ENCODE measurements at regions not wholly inside any gene's neighbourhood (a gene's known extent, or its start where the extent isn't known, plus 50 kb on each side); places are given as distances from the start of the nearest gene placed in this dataset.

GRCh38 chr9:106619211-106619610, 243.8 kb upstream of the ZNF462 start:
- peak; percentile 94 for DNase-seq

- DNase-seq = no peak
Observed at GRCh38 chr9:106620081-106620480, 242.9 kb upstream of the ZNF462 start.

DNA sequence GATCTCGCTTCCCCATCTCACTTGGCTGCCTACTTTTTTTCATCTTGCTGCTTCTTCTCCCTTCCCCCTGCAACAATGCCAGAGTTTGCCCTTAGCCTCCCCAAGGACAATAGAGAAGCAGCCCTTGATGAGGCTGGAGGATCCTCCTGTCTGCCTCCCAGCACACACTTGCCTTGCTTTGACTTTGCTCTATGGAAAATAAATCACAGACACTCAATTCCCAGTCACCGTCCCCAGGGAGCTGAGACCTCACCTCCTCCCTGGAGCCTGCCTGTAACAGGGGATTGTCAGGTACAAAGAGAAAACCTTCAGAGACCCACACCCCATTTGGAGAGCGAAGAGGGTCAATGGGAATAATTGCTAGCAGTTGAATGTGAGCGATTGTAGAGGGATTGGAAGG, 242.1 kb upstream of the ZNF462 start:
- DNase-seq = no peak

DNA sequence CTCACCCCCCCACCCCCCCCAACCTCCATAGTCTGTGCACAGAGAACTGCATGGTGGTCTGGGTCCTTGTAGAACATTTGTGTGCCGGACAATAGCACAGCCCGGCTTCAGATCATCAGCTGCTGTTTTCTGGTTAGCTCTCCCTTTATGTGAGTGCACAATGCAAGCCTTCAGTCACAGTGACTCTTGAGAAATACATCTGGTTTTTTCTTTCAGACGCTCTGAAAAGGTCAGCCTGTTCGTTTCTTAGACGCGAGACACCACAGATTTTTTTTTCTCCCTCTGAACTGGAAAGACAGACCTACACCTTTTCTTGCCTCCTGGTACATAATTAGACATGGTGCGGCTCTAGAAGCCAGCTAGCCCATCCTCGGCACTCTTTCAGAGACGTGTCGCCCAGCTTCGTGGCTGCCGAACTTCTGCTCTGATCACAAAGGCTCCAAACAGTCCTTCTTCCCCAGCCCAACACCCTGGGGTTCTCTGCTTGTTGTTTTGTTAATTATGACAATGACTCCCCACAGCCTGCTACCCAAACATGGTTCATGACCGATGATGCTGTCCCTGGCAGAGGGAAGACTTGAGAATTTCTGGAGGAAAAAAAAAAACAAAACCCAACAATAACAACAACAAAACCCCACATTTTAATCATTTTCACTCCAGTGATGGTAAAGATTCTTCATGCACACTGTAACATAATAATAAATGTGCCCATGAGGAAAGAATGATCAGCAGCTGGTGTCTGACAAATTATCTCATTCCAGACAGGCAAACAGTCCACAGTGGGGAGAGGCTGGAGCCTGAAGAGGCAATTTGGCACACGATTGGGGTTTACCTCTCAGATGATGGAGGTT, 241.4 kb upstream of the ZNF462 start:
- DNase-seq = peak; percentile 54

- DNase-seq = peak; percentile 59
Observed at GRCh38 chr9:106622164-106622487, 240.8 kb upstream of the ZNF462 start.

- DNase-seq = no peak
Observed at GRCh38 chr9:106623558-106623957, 239.4 kb upstream of the ZNF462 start.

- no peak for DNase-seq
Observed at GRCh38 chr9:106625259-106625789, 237.6 kb upstream of the ZNF462 start.

DNA sequence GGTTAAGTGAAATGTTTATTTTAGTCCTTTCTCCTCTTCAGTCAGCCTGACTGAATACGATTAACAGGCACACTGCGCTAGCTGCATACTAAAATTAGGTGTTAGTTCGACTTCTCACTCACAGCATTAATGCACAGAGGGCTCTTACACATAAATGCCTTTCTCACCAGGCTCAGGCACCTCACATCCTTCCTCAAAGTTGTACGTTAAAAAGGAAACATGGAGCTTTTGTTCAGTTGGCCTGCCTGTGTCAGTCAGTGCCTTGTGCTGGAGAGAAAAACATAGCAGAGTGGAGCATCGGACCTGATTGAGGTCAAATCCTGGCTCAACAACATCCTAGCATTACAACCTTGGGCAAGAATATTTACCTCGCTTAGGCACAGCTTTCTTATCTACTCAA, 236.0 kb upstream of the ZNF462 start:
- no peak for DNase-seq

- DNase-seq = peak; percentile 36
Observed at GRCh38 chr9:106632621-106633020, 230.3 kb upstream of the ZNF462 start.

GRCh38 chr9:106634183-106634582, 228.8 kb upstream of the ZNF462 start:
- DNase-seq = peak; percentile 41

GRCh38 chr9:106634641-106635040, 228.3 kb upstream of the ZNF462 start:
- DNase-seq = no peak

GRCh38 chr9:106637486-106637885, 225.5 kb upstream of the ZNF462 start:
- DNase-seq = no peak

DNA sequence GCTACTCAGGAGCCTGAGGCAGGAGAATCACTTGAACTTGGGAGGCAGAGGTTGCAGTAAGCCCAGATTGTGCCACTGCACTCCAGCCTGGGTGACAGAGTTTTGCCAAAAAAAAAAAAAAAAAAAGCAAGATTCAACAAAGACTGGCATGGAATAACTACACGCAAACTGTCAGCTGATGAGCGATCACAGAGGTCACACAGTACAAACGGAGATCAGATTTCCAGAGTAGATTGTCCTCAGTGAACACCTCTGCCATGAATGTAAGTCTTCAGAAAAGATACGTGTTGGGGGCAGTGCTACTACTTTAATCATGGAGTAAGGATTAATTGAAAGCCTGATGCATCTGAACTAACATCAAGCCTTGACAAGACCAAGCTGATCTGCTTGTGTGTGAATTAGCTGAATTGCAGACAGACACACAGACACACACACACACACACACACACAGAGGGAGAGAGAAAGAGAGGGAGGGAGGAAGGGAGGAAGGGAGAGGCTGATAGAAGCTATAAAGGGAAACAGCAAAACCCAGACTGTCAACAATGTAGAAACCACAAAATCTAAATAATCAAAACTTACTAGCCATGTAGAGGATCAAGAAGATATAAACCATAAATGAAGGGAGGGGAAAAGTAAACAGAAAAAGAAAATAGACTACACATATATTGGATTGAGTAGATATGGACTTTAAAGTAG, 222.9 kb upstream of the ZNF462 start:
- DNase-seq = no peak

DNA sequence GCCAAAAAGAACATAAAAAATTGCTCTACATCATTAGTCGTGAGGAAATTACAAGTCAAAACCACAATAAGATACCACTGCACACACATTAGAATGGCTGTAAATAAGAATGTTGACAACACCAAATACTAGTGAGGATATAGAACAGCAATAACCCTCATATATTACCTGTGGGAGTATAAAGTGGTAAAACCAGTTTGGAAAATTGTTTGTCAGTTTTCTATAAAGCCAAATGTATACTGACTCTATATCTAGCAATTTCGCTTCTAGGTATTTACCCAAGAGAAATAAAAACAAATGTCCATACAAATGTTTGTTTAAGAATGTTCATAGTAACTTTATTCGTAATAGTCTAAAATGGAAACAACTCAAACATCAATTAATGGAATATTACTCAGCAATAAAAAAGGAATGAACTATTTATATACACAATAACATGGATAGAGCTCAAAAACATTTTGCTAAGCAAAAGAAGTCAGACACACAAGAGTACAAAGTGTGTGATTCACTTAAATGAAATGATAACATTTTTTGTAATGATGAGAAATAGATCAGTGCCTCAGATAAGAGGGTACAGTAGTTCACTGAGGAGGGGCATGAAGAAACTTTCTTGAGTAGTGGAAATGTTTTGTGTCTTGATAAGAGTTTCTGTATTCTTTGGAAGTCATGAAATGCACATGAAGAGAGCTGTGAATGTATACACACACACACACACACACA, 219.6 kb upstream of the ZNF462 start:
- no peak for DNase-seq

GRCh38 chr9:106644661-106645060, 218.3 kb upstream of the ZNF462 start:
- DNase-seq = no peak

GRCh38 chr9:106648799-106649198, 214.2 kb upstream of the ZNF462 start:
- peak; percentile 4 for DNase-seq

DNA sequence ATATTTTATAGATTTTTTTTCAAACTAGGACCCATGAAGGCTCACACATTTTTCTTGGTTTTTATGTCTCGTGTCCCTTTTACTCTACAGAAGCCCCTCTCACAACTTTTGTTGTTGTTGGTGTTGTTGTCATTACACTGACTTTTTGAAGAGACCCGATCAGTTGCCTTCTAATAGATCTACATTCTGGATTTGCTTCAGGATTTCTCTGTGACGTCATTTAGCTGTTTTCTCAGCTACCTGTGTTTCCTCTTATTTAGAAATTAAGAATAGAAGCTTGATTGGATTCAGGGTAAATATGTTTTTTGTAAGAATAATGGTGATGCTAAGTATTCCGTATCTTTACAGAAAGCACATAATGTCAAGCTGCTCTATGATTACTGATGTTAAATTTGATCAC, 213.3 kb upstream of the ZNF462 start:
- no peak for DNase-seq

DNA sequence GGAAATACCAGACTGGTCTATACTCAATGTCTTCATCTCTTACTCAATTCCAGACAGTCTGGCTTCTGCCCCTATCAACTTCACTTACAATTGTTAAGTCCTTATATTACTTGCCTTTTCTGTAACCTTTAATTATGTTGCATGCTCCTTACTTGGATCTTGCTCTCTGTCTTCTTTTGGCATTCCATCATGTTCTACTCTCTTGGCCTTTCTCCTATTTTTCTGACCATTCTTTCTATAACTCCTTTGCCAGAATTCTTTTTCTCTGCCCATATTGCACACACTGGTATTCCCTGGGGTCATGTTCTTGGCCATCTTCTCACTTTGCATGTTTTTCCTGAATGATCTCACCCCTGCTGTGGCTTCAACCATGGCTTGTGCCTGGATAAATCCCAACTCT, 209.8 kb upstream of the ZNF462 start:
- peak; percentile 48 for DNase-seq

GRCh38 chr9:106655966-106656365, 207.0 kb upstream of the ZNF462 start:
- no peak for DNase-seq

GRCh38 chr9:106657926-106658325, 205.0 kb upstream of the ZNF462 start:
- no peak for DNase-seq

GRCh38 chr9:106668534-106668933, 194.4 kb upstream of the ZNF462 start:
- DNase-seq = no peak

- DNase-seq = no peak
Observed at GRCh38 chr9:106669835-106670234, 193.1 kb upstream of the ZNF462 start.

DNA sequence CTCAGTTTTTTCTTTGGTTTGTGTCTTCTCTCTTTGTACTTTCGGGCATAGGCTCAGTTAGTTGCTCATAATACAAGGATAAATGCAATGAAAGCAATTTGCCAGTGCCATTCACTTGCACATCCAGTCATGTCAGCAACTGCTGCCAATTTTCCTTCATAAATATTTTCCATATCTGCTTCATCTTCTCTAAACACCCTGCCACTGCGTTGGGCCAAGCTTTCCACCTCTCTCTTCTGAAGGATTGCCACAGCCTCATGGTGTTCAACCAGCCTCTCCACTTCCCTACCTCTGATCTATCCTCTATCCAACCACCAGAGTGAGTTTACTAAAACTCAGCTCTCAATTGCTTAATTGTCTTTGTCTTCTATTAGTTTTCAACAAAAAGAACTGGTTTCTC, 192.5 kb upstream of the ZNF462 start:
- no peak for DNase-seq

All from fibroblast of skin of abdomen (primary cell).